Kidney epithelial cell (primary cell): ENCODE measurements at regions not wholly inside any gene's neighbourhood (a gene's known extent, or its start where the extent isn't known, plus 50 kb on each side); places are given as distances from the start of the nearest gene placed in this dataset.

Experiments used
- DNase-seq: peaks from one replicate; pipeline ENCODE4 v3.0.0-alpha.2; 2010; ENCODE audit warnings: low read depth
- H3K27me3 ChIP-seq: 2 replicates; pipeline ENCODE4 v1.6.0; 2011; ENCODE audit warnings: low read length; ENCODE audit not compliant: control insufficient read depth, insufficient read depth
- H3K36me3 ChIP-seq: 2 replicates; pipeline ENCODE4 v1.5.1; 2011; ENCODE audit warnings: low read length; ENCODE audit not compliant: control insufficient read depth, insufficient read depth
- H3K4me3 ChIP-seq: 2 replicates; pipeline ENCODE4 v1.5.1; 2011; ENCODE audit warnings: low read depth, mild to moderate bottlenecking, control low read depth, low read length
- CTCF ChIP-seq: IDR thresholded peaks from 2 replicates; pipeline ENCODE4 v1.5.1; 2011; ENCODE audit warnings: mild to moderate bottlenecking, moderate library complexity, low read length, control low read depth, inconsistent platforms; ENCODE audit not compliant: insufficient read depth, poor library complexity, severe bottlenecking

GRCh38 chr4:181970366-181970765, 272.8 kb upstream of the TENM3 start:
- no peak for DNase-seq
- H3K36me3 ChIP-seq, result no peaks in the 10 kb centered on the region
- TF ChIP-seq CTCF, result no peak

GRCh38 chr4:181971411-181971810, 271.8 kb upstream of the TENM3 start:
- TF ChIP-seq CTCF, result no peak
- no peak for DNase-seq

More at GRCh38 chr4:181970366-181970765, 272.8 kb upstream of the TENM3 start:
- Histone ChIP-seq H3K4me3 (no peak overlapping the region), H3K27me3 (no peaks in the 10 kb centered on the region)

GRCh38 chr4:181971973-181972372, 271.2 kb upstream of the TENM3 start:
- DNase-seq, result no peak
- TF ChIP-seq CTCF, result no peak
- H3K4me3 ChIP-seq, result no peak overlapping the region

More at GRCh38 chr4:181971411-181971810, 271.8 kb upstream of the TENM3 start:
- Histone ChIP-seq H3K27me3 (no peaks in the 10 kb centered on the region), H3K4me3 (no peak overlapping the region), H3K36me3 (no peaks in the 10 kb centered on the region)

GRCh38 chr4:181976764-181977163, 266.4 kb upstream of the TENM3 start:
- DNase-seq, result no peak
- Histone ChIP-seq H3K36me3 (no peaks in the 10 kb centered on the region), H3K4me3 (no peak overlapping the region), H3K27me3 (no peaks in the 10 kb centered on the region)
- TF ChIP-seq CTCF, result no peak

More at GRCh38 chr4:181971973-181972372, 271.2 kb upstream of the TENM3 start:
- Histone ChIP-seq H3K36me3 (no peaks in the 10 kb centered on the region), H3K27me3 (no peaks in the 10 kb centered on the region)

- H3K27me3 ChIP-seq, result no peaks in the 10 kb centered on the region
- no peak overlapping the region for H3K4me3 ChIP-seq
- H3K36me3 ChIP-seq, result no peaks in the 10 kb centered on the region
Observed at GRCh38 chr4:181982437-181982836, 260.8 kb upstream of the TENM3 start.

More at GRCh38 chr4:181982437-181982836, 260.8 kb upstream of the TENM3 start:
- no peak for TF ChIP-seq CTCF
- no peak for DNase-seq
